HG02943 (cell line): ENCODE measurements at regions not wholly inside any gene's neighbourhood (a gene's known extent, or its start where the extent isn't known, plus 50 kb on each side); places are given as distances from the start of the nearest gene placed in this dataset.
"Not testable (repeated sequence)": the region's sequence is repeated elsewhere in the genome, so short reads cannot be mapped to it uniquely, and the experiment has no call there.

Experiments used
- ATAC-seq: cut with Tn5 transposase; IDR thresholded peaks from one replicate; pipeline ENCODE4 v1.9.1; 2021; ENCODE audit warnings: mild to moderate bottlenecking, low read depth, moderate library complexity; ENCODE audit not compliant: unreplicated experiment

DNA sequence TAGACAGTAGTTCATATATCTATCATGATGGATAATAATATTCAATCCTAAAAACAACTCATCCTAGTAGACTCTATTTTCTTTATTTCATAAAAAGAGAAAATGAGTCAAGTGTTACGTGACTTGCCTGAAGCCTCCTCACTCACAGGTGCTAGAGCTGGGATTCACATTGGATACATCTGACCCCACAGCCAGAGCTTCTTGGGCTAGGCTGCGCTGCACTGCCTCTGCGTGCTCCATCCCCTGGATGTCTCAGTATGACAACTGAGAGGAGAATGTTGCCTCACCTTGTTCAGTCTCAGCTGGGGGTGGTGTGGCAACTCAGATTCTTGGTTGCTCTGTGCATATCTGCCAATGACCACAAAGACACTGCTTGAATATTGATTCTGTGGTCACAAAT lies 286.6 kb downstream of the LIG4 start:
- ATAC-seq = no peak

DNA sequence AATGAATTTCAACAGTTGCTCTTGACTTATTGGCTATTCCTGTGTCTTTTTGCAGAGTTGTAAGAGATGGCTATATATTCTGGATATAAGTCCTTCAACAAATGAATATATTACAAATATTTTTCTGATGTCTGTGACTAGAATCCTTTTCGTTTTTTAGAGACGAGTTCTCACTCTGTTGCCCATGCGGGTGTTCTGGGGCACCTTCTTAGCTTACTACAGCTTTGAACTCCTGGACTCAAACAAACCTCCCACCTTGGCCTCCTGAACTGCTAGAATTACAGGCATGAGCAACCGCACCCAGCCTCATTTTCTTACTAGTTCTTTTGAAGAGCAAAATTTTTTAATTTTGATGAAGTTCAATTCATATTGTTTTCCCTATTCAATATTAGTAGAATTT lies 287.8 kb downstream of the LIG4 start:
- ATAC-seq = no peak

DNA sequence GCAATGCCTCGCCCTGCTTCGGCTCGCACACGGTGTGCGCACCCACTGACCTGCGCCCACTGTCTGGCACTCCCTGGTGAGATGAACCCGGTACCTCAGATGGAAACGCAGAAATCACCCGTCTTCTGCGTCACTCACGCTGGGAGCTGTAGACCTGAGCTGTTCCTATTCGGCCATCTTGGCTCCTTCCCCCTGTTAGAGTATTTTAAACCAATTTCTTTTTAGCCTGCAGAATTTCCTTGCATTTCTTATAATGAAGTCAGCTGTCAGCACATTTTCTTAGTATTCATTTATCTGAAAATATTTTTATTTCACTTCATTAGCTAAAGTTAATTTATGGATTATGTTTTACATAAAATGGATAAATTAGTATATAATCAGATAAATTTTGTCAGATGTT lies 288.8 kb downstream of the LIG4 start:
- ATAC-seq = not testable (repeated sequence)

DNA sequence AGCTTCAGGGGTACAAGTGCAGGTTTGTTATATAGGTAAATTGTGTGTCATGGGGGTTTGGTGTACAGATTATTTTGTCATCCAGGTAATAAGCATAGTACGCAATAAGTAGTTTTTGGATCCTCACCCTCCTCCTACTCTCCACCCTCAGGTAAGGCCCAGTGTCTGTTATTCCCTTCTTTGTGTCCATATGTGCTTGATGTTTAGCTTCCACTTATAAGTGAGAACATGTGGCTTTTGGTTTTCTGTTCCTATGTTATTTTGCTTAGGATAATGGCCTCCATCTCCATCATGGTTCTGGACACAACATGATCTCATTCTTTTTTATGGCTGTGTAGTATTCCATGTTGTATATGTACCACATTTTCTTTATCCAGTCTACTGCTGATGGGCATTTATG lies 298.4 kb downstream of the LIG4 start:
- ATAC-seq = not testable (repeated sequence)

DNA sequence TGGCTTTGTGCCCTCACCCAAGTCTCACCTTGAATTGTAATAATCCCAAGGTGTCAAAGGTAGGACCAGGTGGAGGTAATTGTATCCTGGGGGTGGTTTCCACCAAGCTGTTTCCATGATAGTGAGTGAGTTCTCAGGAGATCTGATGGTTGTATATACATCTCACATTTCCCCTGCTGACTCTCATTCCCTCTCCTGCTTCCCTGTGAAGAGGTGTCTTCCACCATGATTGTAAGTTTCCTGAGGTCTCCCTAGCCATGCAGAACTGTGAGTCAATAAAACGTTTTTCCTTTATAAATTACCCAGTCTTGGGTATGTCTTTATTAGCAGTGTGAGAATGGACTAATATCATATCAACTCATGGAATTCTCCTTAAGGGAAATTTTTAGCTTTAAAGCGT lies 302.6 kb downstream of the LIG4 start:
- no peak for ATAC-seq

DNA sequence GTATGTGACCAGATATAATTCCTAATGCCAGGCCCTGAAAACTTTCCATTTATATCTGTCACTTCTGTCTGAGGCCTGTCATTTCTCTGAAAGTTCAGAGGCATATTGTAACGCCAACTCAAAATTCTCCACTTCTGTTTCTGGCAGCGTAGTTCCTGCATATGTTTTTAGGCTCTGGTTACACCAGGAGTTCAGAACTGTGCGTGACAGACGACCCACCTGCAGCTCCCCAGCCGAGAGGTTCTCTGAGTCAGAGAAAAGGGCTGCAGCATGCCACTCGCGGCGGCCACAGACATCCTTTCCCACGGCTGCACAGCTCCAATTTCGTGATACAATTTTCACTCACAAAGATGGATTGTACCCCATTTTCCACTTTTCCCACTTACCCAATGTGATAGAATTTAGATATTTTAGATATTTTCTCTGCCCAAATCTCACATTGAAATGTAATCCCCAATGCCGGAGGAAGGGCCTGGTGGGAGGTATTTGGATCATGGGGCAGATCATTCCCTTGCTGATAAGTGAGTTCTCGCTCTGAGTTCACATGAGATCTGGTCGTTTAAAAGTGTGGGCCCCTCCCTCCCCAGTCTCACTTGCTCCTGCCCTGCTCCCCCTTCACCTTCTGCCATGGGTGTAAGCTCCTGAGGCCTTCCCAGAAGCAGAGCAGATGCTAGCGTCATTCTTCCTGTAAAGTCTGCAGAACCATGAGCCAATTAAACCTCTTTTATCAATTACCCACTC lies 308.1 kb downstream of the LIG4 start:
- ATAC-seq = no peak

DNA sequence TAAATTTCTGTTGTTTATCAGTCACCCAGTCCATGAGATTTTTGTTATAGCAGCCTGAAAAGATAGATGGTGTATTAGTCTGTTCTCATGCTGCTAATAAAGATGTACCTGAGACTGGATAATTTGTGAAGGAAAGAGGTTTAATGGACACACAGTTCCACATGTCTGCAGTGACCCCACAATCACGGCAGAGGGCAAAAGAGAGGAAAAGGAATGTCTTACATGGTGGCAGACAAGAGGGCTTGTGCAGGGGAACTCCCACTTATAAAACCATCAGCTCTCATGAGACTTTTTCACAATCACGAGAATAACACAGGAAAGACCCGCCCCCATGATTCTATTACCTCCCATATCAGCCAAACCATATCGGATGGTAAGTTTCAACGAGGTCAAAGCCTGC lies 309.2 kb downstream of the LIG4 start:
- ATAC-seq = no peak

DNA sequence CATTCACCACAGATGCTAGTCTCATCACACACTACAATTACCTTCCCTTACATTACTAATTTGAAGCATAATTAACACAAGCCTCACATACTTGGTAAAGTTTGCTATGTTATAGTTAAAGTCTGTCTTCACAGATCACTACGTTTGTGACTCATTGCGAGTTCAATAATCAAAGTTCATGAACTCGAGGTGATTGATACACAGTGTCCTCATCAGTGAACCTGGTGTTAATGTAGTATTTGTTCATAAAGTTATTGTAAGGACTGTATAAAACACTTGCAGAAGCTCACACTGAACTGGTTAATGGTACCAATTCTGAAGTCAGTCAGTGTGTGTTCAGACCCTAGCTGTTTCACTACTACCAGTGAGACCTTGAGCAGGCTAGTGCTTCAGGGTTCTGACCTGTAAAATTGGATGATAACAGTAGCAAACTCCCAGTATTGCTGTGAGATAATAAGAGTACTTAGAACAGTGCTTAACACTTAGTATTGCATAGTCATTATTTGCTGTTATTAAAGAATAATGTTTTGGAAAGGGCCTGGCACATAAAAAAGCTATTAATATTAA lies 313.3 kb downstream of the LIG4 start:
- no peak for ATAC-seq

DNA sequence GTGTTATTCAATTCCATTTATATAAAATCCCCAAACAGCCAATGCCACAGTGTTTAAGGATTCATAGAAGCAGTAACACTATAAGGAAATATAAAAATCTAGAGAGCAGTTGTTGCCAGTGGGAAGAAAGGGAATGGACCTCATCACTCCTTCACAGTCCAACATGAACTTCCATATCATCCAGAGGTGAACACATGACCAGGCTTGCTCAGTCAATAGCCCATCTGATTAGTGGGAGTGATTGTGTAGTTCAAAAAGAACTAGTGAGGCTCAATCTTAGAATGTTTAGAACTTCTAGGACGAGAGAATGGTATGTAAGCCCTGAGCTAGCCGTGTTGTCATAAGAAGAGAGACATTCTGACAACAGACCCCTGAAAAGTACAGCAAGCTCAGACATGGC lies 314.1 kb downstream of the LIG4 start:
- no peak for ATAC-seq

DNA sequence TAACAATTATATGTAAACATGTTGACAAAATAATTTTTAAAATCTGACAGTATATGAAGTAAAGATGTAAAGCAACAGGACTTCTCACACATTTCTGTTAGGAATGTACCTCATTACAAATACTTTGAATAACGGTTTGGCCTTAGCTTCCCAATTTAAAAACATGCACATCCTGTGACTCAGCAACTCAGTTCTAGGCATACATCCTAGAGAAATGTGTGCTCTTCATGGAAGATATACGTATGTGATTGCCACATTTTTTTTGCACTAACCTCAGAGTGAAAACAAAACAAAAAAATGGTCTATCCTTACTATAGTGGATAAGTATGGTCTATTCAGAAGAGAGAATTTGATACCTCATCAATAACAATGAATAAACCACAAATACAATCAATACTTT lies 314.6 kb downstream of the LIG4 start:
- no peak for ATAC-seq

DNA sequence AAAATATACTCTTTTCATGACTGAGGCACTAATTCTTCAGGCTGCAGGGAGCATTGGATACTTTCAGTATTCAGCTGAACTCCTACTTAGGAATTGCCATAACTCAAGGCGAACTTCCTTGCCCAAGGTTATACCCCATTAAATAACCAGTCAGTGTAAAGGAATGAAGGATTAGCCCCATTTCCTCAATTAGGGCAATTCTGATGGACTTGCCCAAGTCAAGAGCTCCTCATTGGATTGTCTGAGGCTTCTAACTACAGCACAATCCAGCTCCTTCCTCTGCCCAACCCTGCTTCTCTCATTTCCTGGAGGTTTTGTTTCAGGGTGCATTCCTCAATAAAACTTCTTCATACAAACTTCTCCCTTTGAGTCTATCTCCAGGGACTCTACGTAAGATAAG lies 329.2 kb downstream of the LIG4 start:
- ATAC-seq = no peak

DNA sequence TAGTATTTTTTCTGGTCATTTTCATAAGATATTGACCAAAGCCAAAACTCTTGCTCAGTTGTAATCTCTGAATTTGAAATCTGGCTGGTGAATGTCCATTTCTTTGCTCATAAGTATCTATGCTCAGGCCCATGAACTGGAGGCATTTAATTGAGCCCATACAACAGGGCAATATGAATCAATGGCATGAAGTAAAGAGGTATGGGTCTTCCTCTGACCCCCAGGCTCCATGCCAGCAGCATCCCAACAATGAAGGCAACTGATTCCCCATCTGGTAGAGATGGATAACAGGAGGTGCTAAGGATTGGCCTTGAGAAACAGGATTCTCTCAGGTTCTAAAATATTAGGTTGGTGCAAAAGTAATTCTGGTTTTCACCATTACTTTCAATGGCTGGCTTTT lies 330.8 kb downstream of the LIG4 start:
- no peak for ATAC-seq

DNA sequence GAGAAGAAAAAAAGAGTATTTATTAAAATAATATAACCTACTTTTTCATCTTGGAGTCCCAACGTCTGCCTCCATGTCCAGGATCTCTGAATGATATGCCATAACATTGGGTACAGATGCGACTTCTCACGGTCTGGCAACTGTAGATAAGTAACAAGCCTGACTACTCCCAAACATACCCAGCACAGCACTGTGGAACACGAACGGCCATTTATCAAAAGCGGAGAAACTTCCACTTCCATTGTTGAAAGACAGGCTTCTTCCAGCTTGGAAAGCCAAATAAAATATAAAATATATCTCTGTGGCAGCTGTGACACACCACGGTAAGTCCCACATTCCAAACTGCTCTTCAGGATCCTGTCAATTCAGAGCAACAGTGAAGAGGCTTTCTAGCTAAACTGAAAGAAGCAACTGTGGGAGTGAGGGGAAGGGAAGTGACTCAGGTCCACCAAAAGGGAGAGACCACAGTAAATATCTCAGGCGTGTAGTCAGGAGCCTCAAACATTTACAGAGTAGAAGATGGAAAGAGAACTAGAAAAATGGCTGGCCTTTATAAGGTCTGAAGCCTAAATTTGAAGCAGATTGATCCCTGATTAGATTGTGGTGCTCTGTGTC lies 331.7 kb downstream of the LIG4 start:
- no peak for ATAC-seq

DNA sequence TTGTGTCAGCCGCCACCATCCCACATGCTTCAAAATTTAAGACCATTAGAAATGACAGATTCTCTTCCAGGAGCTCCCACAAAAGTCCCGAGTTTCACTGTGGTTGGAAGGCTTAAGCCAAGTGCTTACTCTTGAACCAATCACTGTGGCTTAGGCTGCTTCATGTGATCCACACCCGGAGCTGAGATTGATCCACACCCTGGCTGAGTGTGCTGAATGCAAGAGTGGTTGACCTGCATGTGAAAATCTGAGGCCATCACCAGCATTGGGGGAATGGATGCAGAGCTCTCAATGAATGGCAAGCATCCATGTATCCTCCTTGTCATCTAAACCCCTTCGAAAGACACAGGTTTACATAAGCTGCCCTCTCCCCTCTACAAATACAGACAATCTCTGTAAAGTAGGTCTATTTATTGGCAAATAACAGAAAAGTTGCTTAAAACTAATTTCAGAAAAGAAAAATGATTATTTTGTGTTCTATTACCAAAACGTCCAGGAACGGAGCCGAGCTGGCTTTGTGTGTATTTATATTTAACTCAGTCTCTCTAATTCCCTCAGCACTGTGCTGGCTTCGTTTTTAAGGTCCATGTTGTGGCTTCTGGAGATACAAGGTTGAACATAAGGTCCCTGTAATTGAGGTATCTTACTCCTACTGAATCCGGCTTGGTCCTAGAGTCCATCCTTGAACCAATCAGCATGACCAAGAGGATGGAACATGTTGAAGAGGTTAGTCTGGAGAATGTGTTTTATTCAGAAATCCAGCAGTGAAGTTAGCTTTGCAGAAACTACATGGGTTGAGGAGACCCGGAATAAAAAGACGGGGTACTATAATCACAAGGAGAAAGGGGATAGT lies 332.4 kb downstream of the LIG4 start:
- ATAC-seq = no peak

DNA sequence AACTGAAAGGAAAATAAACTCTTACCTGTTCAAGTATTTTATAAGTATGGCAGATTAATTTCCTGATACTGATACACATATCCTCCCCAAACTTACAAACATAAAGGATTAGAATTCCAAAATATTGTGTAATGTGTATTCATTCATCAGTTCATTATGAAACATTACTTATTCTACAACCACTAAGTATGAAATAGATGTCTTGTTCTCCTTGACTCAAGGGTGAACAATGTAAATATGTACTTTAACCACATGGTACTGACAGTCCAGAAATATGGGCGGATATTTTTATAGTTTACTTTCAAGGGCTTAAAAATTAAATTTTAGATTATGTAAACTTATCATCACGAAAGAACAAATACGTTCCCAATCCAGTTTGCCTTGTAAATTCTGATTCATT lies 334.0 kb downstream of the LIG4 start:
- ATAC-seq = no peak

DNA sequence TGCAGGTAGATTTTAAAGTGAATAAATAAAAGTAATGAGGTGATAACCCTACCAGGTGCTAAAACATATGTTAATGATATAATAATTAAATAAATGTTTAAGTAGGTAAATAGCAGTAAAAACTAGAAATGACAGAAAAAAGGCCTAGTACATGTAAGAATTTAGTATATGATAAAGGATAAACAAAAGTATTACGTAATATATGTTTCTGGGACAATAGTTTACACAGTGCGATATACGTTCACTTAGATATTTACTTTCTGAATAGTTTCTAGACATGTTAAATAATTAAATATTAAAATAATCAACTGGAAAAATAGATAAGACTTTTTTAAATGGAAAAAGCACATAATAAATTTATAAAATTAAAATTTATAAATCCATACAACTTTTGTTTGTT lies 340.9 kb downstream of the LIG4 start:
- no peak for ATAC-seq

DNA sequence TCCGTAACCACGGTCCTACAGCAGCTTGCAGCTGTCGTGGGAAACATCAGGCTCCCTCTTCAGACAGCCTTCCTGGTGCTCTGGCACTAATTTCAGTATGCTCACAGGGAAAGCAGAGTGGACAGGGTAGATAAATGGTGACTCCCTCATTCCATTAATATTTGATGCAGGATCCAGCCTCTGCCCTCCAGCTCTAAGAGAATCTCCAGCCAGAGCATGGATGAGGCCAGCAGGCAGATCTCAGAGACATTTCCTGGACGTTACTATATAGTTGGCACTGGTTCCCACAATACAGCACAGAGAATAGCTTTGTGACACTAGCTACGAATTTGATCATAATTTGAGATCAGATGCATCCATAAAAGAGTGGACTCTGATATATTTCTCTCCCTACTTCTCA lies 341.4 kb downstream of the LIG4 start:
- ATAC-seq = no peak

DNA sequence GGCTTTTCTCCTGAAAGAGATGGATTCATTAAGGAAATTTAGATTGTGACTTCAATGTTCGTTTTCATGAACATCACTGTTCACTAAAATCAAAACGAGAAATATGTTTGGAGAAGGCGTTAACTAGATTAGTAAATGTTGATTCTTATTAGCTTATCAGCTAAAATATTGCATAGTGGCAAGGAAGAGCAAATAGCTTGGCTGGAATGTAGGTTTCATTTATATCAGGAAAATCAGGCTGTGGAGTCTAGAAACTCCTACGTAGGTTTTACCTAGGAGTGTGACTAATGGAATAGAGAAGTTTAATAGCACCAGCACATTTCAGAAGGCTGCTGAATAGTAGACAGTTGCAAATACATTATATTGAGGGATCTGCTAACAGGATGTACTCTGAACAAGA lies 344.9 kb downstream of the LIG4 start:
- ATAC-seq = no peak

DNA sequence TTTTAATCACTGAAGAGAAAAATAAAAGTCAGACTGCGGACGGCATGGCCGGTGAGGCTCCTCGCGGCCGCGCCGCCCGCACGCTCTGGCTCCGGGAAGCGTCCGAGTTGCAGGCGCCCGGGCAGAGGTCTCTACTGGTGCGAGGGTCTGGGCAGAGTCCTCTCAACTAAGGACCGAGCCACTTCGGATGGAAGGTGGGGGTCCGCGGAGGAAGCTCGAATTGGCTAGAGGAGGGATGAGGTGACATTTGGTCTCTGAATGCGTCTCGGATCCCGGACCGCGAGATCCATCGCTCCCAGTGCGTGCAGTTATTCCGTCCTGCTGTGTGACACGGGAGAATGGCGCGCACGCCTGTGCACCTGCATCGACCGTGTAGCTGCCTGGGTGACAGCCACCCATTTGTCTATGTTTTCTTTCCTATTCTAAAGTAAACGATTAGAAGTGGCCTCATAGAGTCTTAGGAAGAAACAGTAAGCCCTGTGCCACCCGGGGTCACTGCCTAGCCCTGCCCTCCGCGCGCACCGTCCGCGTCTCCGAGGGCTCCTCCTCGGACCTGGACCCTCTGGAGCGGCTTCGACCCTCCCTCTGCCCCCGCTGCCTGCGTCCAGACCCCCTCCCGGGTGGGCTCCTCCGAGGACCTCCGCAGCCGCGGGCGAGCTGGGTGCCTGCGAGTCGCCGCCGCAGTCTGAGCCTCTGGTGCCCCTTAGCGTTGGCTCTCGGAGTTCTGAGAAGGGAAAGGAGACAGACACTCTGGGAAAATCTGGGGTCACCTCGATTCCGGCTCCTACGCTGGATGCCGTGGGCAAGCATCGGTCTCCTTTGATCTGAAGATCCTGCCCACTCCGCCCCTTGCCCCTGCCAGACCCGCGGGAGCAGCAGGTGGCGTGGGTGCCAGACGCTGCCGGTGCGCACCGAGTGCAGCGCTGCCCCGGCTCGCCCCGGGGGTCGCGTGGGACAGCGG lies 347.4 kb downstream of the LIG4 start:
- no peak for ATAC-seq

DNA sequence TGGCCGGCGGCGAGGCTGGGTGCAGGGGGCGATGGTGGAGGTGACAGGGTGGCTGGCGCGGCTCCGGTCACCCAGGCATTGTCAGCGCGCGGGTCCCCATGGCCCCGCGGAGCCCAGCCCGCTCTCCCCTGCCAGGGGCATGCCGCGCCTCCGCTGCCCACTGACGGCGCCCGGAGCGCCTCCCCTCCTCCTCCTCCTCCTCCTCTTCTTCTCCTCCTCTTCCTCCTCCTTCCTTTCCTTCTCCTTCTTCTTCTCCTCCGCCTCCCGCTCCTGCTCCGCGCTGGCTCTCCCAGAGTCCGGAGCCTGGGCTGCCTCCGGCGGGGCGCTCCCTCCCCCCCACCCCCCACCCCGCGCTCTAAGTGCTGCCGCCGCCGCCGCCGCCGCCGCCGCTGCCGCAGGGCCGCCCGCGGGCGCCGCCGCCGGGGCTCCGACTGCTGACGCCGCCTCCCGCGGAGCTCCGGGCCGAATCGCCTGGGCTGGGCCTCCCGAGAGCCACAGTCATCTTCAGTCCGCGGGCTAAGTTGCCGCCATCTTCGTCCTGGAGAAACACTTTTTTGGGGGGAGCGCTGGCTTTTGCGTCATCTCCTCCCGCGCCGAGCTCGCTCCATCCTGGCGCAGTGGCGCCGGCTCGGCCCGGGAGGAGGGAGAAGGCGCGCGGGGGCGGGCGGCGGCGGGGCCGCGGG lies 348.3 kb downstream of the LIG4 start:
- ATAC-seq = no peak
